SK-N-SH (cell line): ENCODE measurements at regions not wholly inside any gene's neighbourhood (a gene's known extent, or its start where the extent isn't known, plus 50 kb on each side); places are given as distances from the start of the nearest gene placed in this dataset.

Source experiments
- CTCF ChIA-PET: fragments of 300-600, 350-600 bp; formaldehyde crosslinking; extraction: SDS; loops from one replicate; lab custom pipeline; 2021; lab: Yijun Ruan, JAX
- POLR2A ChIA-PET: fragments of 350-600 bp; sonication (Branson Sonifier 250); formaldehyde crosslinking; extraction: SDS; loops from one replicate; lab custom pipeline; 2020; ENCODE audit warnings: antibody characterized with exemption, inconsistent platforms; lab: Yijun Ruan, JAX
- DNase-seq: peaks from one replicate; pipeline ENCODE4 v3.0.0; 2012
- H2AFZ ChIP-seq: fragments of 200-600 bp; sonication (generic); 2 replicates; pipeline ENCODE4 v1.8.1; 2016; ENCODE audit warnings: antibody characterized with exemption, mild to moderate bottlenecking, low read depth
- H3F3A ChIP-seq: fragments of 200-600 bp; sonication (generic); replicated peaks from 2 replicates; pipeline ENCODE3; 2016; ENCODE audit warnings: antibody characterized with exemption, mild to moderate bottlenecking; ENCODE audit not compliant: insufficient read depth
- H3K27ac ChIP-seq, 2 experiments: fragments of 200-500 bp in 1 of 2; fragments of 200-600 bp in 1 of 2; sonication (Bioruptor generic) in 1 of 2; sonication (generic), shearing (Covaris generic) in 1 of 2; 2 replicates each; pipeline versions ENCODE4 v1.5.1 to v1.6.1; 2014 to 2016; ENCODE audit warnings: low read depth in 2 of 2, inconsistent platforms in 1 of 2, low read length in 1 of 2, mild to moderate bottlenecking in 1 of 2, mixed read lengths in 1 of 2
- H3K27me3 ChIP-seq: fragments of 200-600 bp; sonication (generic), shearing (Covaris generic); 2 replicates; pipeline ENCODE4 v1.6.1; 2016; ENCODE audit warnings: mixed run types; ENCODE audit not compliant: insufficient read depth
- H3K36me3 ChIP-seq, 2 experiments: fragments of 200-500 bp in 1 of 2; fragments of 200-600 bp in 1 of 2; sonication (Bioruptor generic) in 1 of 2; sonication (generic) in 1 of 2; replicated peaks in 1 of 2; 2 replicates each; pipeline versions ENCODE3 to v1.5.1; 2014 to 2016; ENCODE audit warnings: low read length in 1 of 2, mild to moderate bottlenecking in 1 of 2; ENCODE audit not compliant: insufficient read depth in 2 of 2, control insufficient read depth in 1 of 2
- H3K4me1 ChIP-seq, 2 experiments: fragments of 200-500 bp in 1 of 2; fragments of 200-600 bp in 1 of 2; sonication (Bioruptor generic) in 1 of 2; sonication (generic), shearing (Covaris generic) in 1 of 2; 2 replicates each; pipeline versions ENCODE4 v1.5.1 to v1.6.1; 2014 to 2016; ENCODE audit warnings: low read depth in 1 of 2, low read length in 1 of 2, mixed run types in 1 of 2; ENCODE audit not compliant: insufficient read depth in 2 of 2, control insufficient read depth in 1 of 2
- H3K4me2 ChIP-seq: fragments of 200-600 bp; sonication (generic), shearing (Covaris generic); 2 replicates; pipeline ENCODE4 v1.6.1; 2017; ENCODE audit warnings: mixed run types
- H3K4me3 ChIP-seq, 2 experiments: fragments of 200-500 bp in 1 of 2; fragments of 200-600 bp in 1 of 2; sonication (Bioruptor generic) in 1 of 2; sonication (generic), shearing (Covaris generic) in 1 of 2; 2 replicates each; pipeline versions ENCODE4 v1.5.1 to v1.8.1; 2014 to 2016; ENCODE audit warnings: low read depth in 2 of 2, inconsistent platforms in 1 of 2, low read length in 1 of 2, mild to moderate bottlenecking in 1 of 2, mixed read lengths in 1 of 2, moderate library complexity in 1 of 2
- H3K79me2 ChIP-seq: fragments of 200-600 bp; sonication (generic); 2 replicates; pipeline ENCODE4 v1.8.1; 2017; ENCODE audit warnings: mild to moderate bottlenecking; ENCODE audit not compliant: insufficient read depth
- H3K9ac ChIP-seq: fragments of 200-600 bp; sonication (generic); 2 replicates; pipeline ENCODE4 v1.6.1; 2017; ENCODE audit warnings: mixed run types
- H3K9me2 ChIP-seq: fragments of 200-600 bp; sonication (generic); 2 replicates; pipeline ENCODE4 v1.6.1; 2017; ENCODE audit warnings: mixed run types
- H3K9me3 ChIP-seq: fragments of 200-600 bp; sonication (generic); 2 replicates; pipeline ENCODE4 v1.6.1; 2017; ENCODE audit warnings: mixed run types, mild to moderate bottlenecking, moderate library complexity
- H4K20me1 ChIP-seq: fragments of 200-600 bp; sonication (generic); 2 replicates; pipeline ENCODE4 v1.6.1; 2017; ENCODE audit warnings: mild to moderate bottlenecking, mixed run types; ENCODE audit not compliant: insufficient read depth
- ELF1 ChIP-seq: IDR thresholded peaks from 2 replicates; pipeline ENCODE4 v1.4.0; 2012
- EZH2phosphoT487 ChIP-seq: fragments of 200-600 bp; sonication (generic); IDR thresholded peaks from 2 replicates; pipeline ENCODE4 v1.6.1; 2017; ENCODE audit warnings: low read depth, mixed run types, mild to moderate bottlenecking, antibody characterized with exemption, moderate library complexity, borderline replicate concordance
- FOXM1 ChIP-seq: IDR thresholded peaks from 2 replicates; pipeline ENCODE4 v1.4.0; 2012; ENCODE audit warnings: low read depth, mild to moderate bottlenecking
- GABPA ChIP-seq: IDR thresholded peaks from 2 replicates; pipeline ENCODE4 v1.4.0; 2012; ENCODE audit warnings: low read depth, mild to moderate bottlenecking
- MAX ChIP-seq: IDR thresholded peaks from 2 replicates; pipeline ENCODE4 v1.4.0; 2012; ENCODE audit warnings: low read depth
- NFIC ChIP-seq: IDR thresholded peaks from 2 replicates; pipeline ENCODE4 v1.4.0; 2012; ENCODE audit warnings: borderline replicate concordance
- NRF1 ChIP-seq: IDR thresholded peaks from 2 replicates; pipeline ENCODE4 v1.6.1; 2012; ENCODE audit warnings: low read depth, mild to moderate bottlenecking, low read length
- RAD21 ChIP-seq: IDR thresholded peaks from 2 replicates; pipeline ENCODE4 v1.6.1; 2012; ENCODE audit warnings: mild to moderate bottlenecking, low read length
- RCOR1 ChIP-seq: fragments of 150-350 bp; IDR thresholded peaks from 2 replicates; pipeline ENCODE4 v1.6.1; 2017; ENCODE audit warnings: antibody characterized with exemption, low read length
- RFX5 ChIP-seq: IDR thresholded peaks from 2 replicates; pipeline ENCODE4 v1.6.1; 2012; ENCODE audit warnings: mild to moderate bottlenecking, improper control_type of control experiment, low read length
- SMC3 ChIP-seq: IDR thresholded peaks from 2 replicates; pipeline ENCODE4 v1.6.1; 2012; ENCODE audit warnings: low read depth, low read length, improper control_type of control experiment
- TAF1 ChIP-seq: IDR thresholded peaks from 2 replicates; pipeline ENCODE4 v1.6.1; 2012; ENCODE audit warnings: low read depth, mild to moderate bottlenecking, low read length, moderate library complexity, borderline replicate concordance
- TCF12 ChIP-seq: IDR thresholded peaks from 2 replicates; pipeline ENCODE4 v1.4.0; 2012
- TEAD4 ChIP-seq: IDR thresholded peaks from 2 replicates; pipeline ENCODE4 v1.4.0; 2012; ENCODE audit warnings: mild to moderate bottlenecking, borderline replicate concordance; ENCODE audit not compliant: insufficient read depth
- YY1 ChIP-seq: IDR thresholded peaks from 2 replicates; pipeline ENCODE4 v1.4.0; 2012; ENCODE audit warnings: low read depth, mild to moderate bottlenecking
- WGBS: methylation state at CpG from one replicate; pipeline ENCODE4 v1.1.6; 2017; ENCODE audit warnings: low lambda C conversion rate; 5-methylcytosine and 5-hydroxymethylcytosine counted together
- TF ChIP-seq, protein P1 (sequence below): fragments of 150-350 bp; IDR thresholded peaks from 2 replicates; pipeline ENCODE4 v1.6.1; 2017; ENCODE audit warnings: antibody characterized with exemption, low read length, low read depth, borderline replicate concordance
- TF ChIP-seq, protein P2 (sequence below): fragments of 200-600 bp; sonication (generic); IDR thresholded peaks from 2 replicates; pipeline ENCODE4 v1.6.1; 2017; ENCODE audit warnings: antibody characterized with exemption, mild to moderate bottlenecking, moderate library complexity

- Histone ChIP-seq H3K9me3 (no peaks in the 10 kb centered on the region), H3K4me2 (no peak overlapping the region)
Measured at GRCh38 chr12:131620520-131620919, 90.4 kb upstream of the SFSWAP start.

DNA sequence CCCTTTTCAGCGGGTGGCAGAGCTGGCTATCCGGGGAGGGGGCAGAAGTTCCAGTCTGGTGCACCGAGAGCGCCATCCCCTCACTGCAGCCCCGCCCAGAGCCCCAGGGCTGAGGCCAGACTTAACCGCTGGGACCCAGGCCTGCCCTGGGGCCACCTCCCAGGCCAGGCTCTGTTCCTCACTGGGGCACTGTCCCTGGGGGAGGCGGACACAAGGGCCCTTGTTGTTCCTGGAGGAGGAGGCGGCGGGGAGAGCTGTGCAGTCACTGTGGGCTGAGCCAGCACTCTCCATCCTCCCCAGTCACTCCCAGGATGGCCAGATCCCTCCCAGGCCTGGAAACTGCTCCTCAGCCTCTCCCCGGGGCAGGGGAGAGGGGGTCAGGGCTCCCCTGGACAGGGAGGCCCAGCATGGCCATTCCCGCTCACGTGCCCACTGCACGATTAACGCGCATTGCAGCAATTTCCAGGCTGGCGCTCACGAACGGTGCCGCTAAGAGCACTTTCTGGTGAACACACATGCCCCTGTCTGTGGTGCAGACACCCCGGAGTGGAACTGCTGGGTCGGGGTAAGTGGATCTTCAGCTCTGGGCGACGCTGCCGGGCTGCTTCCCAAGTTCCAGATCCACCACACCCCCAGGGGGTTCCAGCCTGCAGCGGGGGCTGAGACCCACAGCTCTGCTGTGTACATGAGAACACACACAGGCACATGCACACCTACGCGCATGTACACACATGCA is 89.8 kb upstream of the SFSWAP start:
- H4K20me1 ChIP-seq: no peaks in the 10 kb centered on the region
- no peak overlapping the region for H2AFZ ChIP-seq
- CTCF ChIA-PET: interaction anchor here (1.1 kb wide), 1 partner anchor 11 kb away, joined by 4 read pairs; no protein-coding TSS in a partner anchor
- DNase-seq: no peak
- H3K4me3 ChIP-seq: no peak overlapping the region
- H3F3A ChIP-seq: no peaks in the 10 kb centered on the region
- WGBS: 83% methylated on average over 12 of the region's 27 CpGs
- peaks cover 0 to 15% of the 10 kb centered on the region in 2 experiments; a peak in 1 of 4 replicates for H3K4me1 ChIP-seq
- H3K9me2 ChIP-seq: no peaks in the 10 kb centered on the region
- H3K27ac ChIP-seq: no peak overlapping the region
- POLR2A ChIA-PET: no interaction called here
- H3K4me2 ChIP-seq: no peak overlapping the region
- H3K79me2 ChIP-seq: no peaks in the 10 kb centered on the region
- H3K27me3 ChIP-seq: no peaks in the 10 kb centered on the region
- no peak overlapping the region for H3K9ac ChIP-seq
- H3K9me3 ChIP-seq: no peaks in the 10 kb centered on the region
- TF ChIP-seq TAF1: no peak
- no peak for TF ChIP-seq FOXM1
- no peak for TF ChIP-seq MAX
- TF ChIP-seq RAD21: no peak
- TF ChIP-seq, protein P1, sequence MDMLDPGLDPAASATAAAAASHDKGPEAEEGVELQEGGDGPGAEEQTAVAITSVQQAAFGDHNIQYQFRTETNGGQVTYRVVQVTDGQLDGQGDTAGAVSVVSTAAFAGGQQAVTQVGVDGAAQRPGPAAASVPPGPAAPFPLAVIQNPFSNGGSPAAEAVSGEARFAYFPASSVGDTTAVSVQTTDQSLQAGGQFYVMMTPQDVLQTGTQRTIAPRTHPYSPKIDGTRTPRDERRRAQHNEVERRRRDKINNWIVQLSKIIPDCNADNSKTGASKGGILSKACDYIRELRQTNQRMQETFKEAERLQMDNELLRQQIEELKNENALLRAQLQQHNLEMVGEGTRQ: no peak
- TF ChIP-seq TCF12: no peak
- no peaks in the 10 kb centered on the region for H3K36me3 ChIP-seq

More at GRCh38 chr12:131620520-131620919, 90.4 kb upstream of the SFSWAP start:
- POLR2A ChIA-PET: interaction anchor here (0.6 kb wide), 1 partner anchor 903 kb away, joined by 3 read pairs; no protein-coding TSS in a partner anchor
- Histone ChIP-seq H3K36me3 (no peaks in the 10 kb centered on the region), H2AFZ (no peak overlapping the region), H3F3A (no peaks in the 10 kb centered on the region), H3K27me3 (no peaks in the 10 kb centered on the region), H3K9ac (no peak overlapping the region), H3K27ac (no peak overlapping the region), H3K9me2 (no peaks in the 10 kb centered on the region), H3K4me1 (peaks cover 0 to 15% of the 10 kb centered on the region in 2 experiments; a peak in 1 of 4 replicates), H4K20me1 (no peaks in the 10 kb centered on the region), H3K79me2 (no peaks in the 10 kb centered on the region), H3K4me3 (no peak overlapping the region)
- DNase-seq: peak; percentile 58
- CTCF ChIA-PET: interaction anchor here (1.1 kb wide), 1 partner anchor 11 kb away, joined by 4 read pairs; no protein-coding TSS in a partner anchor
- WGBS: 38% methylated on average over 6 of the region's 6 CpGs
- TF ChIP-seq NRF1 (no peak), TAF1 (no peak)

GRCh38 chr12:131621701-131622421 is 89.0 kb upstream of the SFSWAP start:
- H3K4me3 ChIP-seq: no peak overlapping the region
- peaks cover 0 to 15% of the 10 kb centered on the region in 2 experiments; a peak in 1 of 4 replicates for H3K4me1 ChIP-seq
- no peak overlapping the region for H3K27ac ChIP-seq
- ChIA-PET POLR2A (no interaction called here), CTCF (no interaction called here)
- no peaks in the 10 kb centered on the region for H4K20me1 ChIP-seq
- H3K9me3 ChIP-seq: no peaks in the 10 kb centered on the region
- no peaks in the 10 kb centered on the region for H3K79me2 ChIP-seq
- no peak overlapping the region for H3K4me2 ChIP-seq
- no peaks in the 10 kb centered on the region for H3K36me3 ChIP-seq
- no peaks in the 10 kb centered on the region for H3K27me3 ChIP-seq
- 45% methylated on average over 17 of the region's 19 CpGs for WGBS
- H3K9me2 ChIP-seq: no peaks in the 10 kb centered on the region
- no peak overlapping the region for H2AFZ ChIP-seq
- no peak overlapping the region for H3K9ac ChIP-seq
- DNase-seq: peak; percentile 52
- H3F3A ChIP-seq: no peaks in the 10 kb centered on the region
- TF ChIP-seq TEAD4 (no peak), ELF1 (no peak), YY1 (no peak), RCOR1 (no peak), TAF1 (no peak), EZH2phosphoT487 (no peak), RFX5 (no peak), GABPA (no peak), NFIC (no peak), SMC3 (no peak)
- TF ChIP-seq, protein P2, sequence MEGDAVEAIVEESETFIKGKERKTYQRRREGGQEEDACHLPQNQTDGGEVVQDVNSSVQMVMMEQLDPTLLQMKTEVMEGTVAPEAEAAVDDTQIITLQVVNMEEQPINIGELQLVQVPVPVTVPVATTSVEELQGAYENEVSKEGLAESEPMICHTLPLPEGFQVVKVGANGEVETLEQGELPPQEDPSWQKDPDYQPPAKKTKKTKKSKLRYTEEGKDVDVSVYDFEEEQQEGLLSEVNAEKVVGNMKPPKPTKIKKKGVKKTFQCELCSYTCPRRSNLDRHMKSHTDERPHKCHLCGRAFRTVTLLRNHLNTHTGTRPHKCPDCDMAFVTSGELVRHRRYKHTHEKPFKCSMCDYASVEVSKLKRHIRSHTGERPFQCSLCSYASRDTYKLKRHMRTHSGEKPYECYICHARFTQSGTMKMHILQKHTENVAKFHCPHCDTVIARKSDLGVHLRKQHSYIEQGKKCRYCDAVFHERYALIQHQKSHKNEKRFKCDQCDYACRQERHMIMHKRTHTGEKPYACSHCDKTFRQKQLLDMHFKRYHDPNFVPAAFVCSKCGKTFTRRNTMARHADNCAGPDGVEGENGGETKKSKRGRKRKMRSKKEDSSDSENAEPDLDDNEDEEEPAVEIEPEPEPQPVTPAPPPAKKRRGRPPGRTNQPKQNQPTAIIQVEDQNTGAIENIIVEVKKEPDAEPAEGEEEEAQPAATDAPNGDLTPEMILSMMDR: no peak
- TF ChIP-seq, protein P1: no peak
